ENCODE measurements at regions not wholly inside any gene's neighbourhood (a gene's known extent, or its start where the extent isn't known, plus 50 kb on each side); places are given as distances from the start of the nearest gene placed in this dataset.

DNA sequence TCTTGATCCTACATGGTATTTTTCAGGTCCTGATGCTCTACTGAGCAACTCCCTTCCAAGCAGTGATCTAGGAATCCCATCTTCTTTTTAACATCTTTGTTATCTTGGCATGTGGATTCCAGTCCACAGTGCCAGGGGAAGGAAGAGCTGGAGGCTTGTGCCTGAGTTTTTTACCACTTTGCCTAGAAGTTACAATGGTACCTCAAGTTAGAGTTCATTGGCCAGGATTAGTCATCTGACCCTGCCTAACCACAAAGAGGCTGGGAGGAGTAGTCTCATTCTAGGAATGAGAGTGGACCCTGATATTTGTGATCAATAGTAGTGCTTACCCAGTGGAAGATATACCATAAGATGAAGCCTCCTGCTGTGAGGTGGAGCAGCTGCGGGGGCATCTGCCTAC, 109.3 kb downstream of the ADCYAP1 start:
- no peak for DNase-seq
- no peak overlapping the region for H3K27ac ChIP-seq (ENCODE audit: low read length)

DNA sequence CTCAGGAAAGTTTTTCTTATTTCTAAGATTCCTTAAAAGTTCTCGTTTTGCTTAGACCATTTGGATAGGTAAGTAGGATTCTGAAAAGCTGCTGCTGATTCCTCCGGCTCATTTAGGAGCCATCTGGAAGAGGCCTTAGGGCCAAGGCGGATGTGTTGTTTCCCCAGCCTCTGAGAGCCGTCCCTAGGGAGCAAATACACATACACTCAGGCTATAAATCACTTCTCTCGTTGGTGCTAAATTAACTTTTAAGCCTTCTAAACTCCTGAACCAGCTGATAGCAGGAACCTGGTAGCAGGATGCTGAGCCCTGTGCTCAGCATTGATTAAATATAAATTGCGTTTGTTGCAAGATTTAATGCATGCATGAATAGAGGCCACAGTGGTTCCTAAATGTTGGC, 109.8 kb downstream of the ADCYAP1 start:
- no peaks in the 10 kb centered on the region for H3K9me3 ChIP-seq (replicated peaks; ENCODE audit: insufficient read depth, low read length)
- no peaks in the 10 kb centered on the region for H3K9me2 ChIP-seq (replicated peaks; ENCODE audit: insufficient read depth, low read length)
- no peak overlapping the region for H3K4me3 ChIP-seq (ENCODE audit: low read length)
- H4K20me1 ChIP-seq (ENCODE audit: insufficient read depth, low read length), result no peaks in the 10 kb centered on the region
- TF ChIP-seq EZH2phosphoT487 (IDR thresholded peaks at IDR 0.05; ENCODE audit: low read length) (no peak), EZH2 (optimal IDR thresholded peaks at IDR 0.05; ENCODE audit: low read depth, low read length) (no peak)
- TF ChIP-seq, protein P1, sequence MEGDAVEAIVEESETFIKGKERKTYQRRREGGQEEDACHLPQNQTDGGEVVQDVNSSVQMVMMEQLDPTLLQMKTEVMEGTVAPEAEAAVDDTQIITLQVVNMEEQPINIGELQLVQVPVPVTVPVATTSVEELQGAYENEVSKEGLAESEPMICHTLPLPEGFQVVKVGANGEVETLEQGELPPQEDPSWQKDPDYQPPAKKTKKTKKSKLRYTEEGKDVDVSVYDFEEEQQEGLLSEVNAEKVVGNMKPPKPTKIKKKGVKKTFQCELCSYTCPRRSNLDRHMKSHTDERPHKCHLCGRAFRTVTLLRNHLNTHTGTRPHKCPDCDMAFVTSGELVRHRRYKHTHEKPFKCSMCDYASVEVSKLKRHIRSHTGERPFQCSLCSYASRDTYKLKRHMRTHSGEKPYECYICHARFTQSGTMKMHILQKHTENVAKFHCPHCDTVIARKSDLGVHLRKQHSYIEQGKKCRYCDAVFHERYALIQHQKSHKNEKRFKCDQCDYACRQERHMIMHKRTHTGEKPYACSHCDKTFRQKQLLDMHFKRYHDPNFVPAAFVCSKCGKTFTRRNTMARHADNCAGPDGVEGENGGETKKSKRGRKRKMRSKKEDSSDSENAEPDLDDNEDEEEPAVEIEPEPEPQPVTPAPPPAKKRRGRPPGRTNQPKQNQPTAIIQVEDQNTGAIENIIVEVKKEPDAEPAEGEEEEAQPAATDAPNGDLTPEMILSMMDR (IDR thresholded peaks at IDR 0.05; ENCODE audit: low read length), result no peak
- H3K4me2 ChIP-seq (ENCODE audit: low read depth, low read length), result no peak overlapping the region
- H3K9ac ChIP-seq (ENCODE audit: low read length), result no peak overlapping the region
- H3K79me2 ChIP-seq (ENCODE audit: low read length), result no peaks in the 10 kb centered on the region
- H3K27ac ChIP-seq (ENCODE audit: low read length), result no peak overlapping the region
- no peaks in the 10 kb centered on the region for H3K27me3 ChIP-seq (replicated peaks; ENCODE audit: insufficient read depth, low read length)
- H3K4me1 ChIP-seq (ENCODE audit: low read length), result no peaks in the 10 kb centered on the region
- H3F3A ChIP-seq (ENCODE audit: insufficient read depth, low read length), result no peaks in the 10 kb centered on the region
- no peak for DNase-seq
- no peak overlapping the region for H2AFZ ChIP-seq (ENCODE audit: low read length)
- H3K36me3 ChIP-seq (replicated peaks; ENCODE audit: insufficient read depth, low read length), result no peaks in the 10 kb centered on the region

More for the DNA sequence above, 109.3 kb downstream of the ADCYAP1 start:
- no peak overlapping the region for H3K4me3 ChIP-seq (ENCODE audit: low read length)
- no peaks in the 10 kb centered on the region for H3F3A ChIP-seq (ENCODE audit: insufficient read depth, low read length)
- H3K4me1 ChIP-seq (ENCODE audit: low read length), result no peaks in the 10 kb centered on the region
- TF ChIP-seq EZH2 (optimal IDR thresholded peaks at IDR 0.05; ENCODE audit: low read depth, low read length), result no peak
- no peak for TF ChIP-seq EZH2phosphoT487 (IDR thresholded peaks at IDR 0.05; ENCODE audit: low read length)
- TF ChIP-seq, protein P1 (IDR thresholded peaks at IDR 0.05; ENCODE audit: low read length), result no peak
- H3K9me2 ChIP-seq (replicated peaks; ENCODE audit: insufficient read depth, low read length), result no peaks in the 10 kb centered on the region
- H3K79me2 ChIP-seq (ENCODE audit: low read length), result no peaks in the 10 kb centered on the region
- H3K4me2 ChIP-seq (ENCODE audit: low read depth, low read length), result no peak overlapping the region
- H2AFZ ChIP-seq (ENCODE audit: low read length), result no peak overlapping the region
- H3K9me3 ChIP-seq (replicated peaks; ENCODE audit: insufficient read depth, low read length), result no peaks in the 10 kb centered on the region
- H3K36me3 ChIP-seq (replicated peaks; ENCODE audit: insufficient read depth, low read length), result no peaks in the 10 kb centered on the region
- H3K9ac ChIP-seq (ENCODE audit: low read length), result no peak overlapping the region
- H4K20me1 ChIP-seq (ENCODE audit: insufficient read depth, low read length), result no peaks in the 10 kb centered on the region
- no peaks in the 10 kb centered on the region for H3K27me3 ChIP-seq (replicated peaks; ENCODE audit: insufficient read depth, low read length)

DNA sequence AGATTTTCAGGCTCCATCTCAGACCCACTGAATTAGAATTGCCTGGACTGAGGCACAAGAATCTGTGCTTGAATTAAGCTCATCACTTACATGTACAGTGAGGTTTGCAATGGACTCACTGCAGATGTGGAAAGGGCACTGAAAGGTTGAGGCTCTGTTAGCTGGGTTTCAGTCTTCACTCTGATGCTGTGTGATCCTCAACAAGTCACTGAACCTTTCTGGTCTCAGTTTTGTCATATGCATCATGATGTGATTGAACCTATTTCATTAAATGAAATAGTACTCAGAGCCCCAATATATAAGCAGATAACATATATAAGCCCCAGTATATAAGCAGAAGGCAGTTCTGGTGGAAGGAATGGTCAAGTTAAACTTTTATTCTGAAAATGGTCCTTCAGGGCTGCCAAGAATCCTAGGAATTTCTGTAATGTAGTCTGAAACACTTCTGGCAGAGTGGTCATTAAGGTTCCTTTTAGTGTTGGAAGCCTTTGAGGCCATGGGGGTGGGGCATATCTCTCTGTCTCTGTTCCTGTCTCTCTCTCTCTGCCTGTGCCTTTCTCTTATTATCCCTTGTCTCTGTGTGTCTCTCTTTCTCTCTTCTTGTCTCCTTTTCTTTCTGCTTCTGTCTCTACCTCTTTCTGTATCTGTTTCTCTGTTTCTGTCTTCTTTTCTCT, 110.4 kb downstream of the ADCYAP1 start:
- Histone ChIP-seq H3K36me3 (replicated peaks; ENCODE audit: insufficient read depth, low read length) (no peaks in the 10 kb centered on the region), H3K4me2 (ENCODE audit: low read depth, low read length) (no peak overlapping the region), H3K4me3 (ENCODE audit: low read length) (no peak overlapping the region), H4K20me1 (ENCODE audit: insufficient read depth, low read length) (no peaks in the 10 kb centered on the region), H2AFZ (ENCODE audit: low read length) (no peak overlapping the region), H3K9ac (ENCODE audit: low read length) (no peak overlapping the region), H3K4me1 (ENCODE audit: low read length) (no peaks in the 10 kb centered on the region), H3K27me3 (replicated peaks; ENCODE audit: insufficient read depth, low read length) (no peaks in the 10 kb centered on the region), H3K9me3 (replicated peaks; ENCODE audit: insufficient read depth, low read length) (no peaks in the 10 kb centered on the region), H3K27ac (ENCODE audit: low read length) (no peak overlapping the region), H3F3A (ENCODE audit: insufficient read depth, low read length) (no peaks in the 10 kb centered on the region), H3K9me2 (replicated peaks; ENCODE audit: insufficient read depth, low read length) (no peaks in the 10 kb centered on the region), H3K79me2 (ENCODE audit: low read length) (no peaks in the 10 kb centered on the region)
- TF ChIP-seq EZH2 (optimal IDR thresholded peaks at IDR 0.05; ENCODE audit: low read depth, low read length) (no peak), EZH2phosphoT487 (IDR thresholded peaks at IDR 0.05; ENCODE audit: low read length) (no peak)
- TF ChIP-seq, protein P1 (IDR thresholded peaks at IDR 0.05; ENCODE audit: low read length), result no peak
- DNase-seq, result no peak
